ENCODE measurements at regions not wholly inside any gene's neighbourhood (a gene's known extent, or its start where the extent isn't known, plus 50 kb on each side); places are given as distances from the start of the nearest gene placed in this dataset.
"Not testable (repeated sequence)": the region's sequence is repeated elsewhere in the genome, so short reads cannot be mapped to it uniquely, and the experiment has no call there.

GRCh38 chr4:137957806-137958205, 284.3 kb downstream of the SLC7A11 start:
- no peak for DNase-seq (ENCODE audit: low read depth in 4 of 4, low spot score in 1 of 4)

GRCh38 chr4:137956256-137956655, 285.9 kb downstream of the SLC7A11 start:
- no peak for DNase-seq (ENCODE audit: low read depth in 4 of 4, low spot score in 1 of 4)

GRCh38 chr4:137955595-137955994, 286.6 kb downstream of the SLC7A11 start:
- DNase-seq (ENCODE audit: low read depth in 4 of 4, low spot score in 1 of 4): no peak

- no peak for DNase-seq (ENCODE audit: low read depth in 4 of 4, low spot score in 1 of 4)
Observed at GRCh38 chr4:137952116-137952515, 290.0 kb downstream of the SLC7A11 start.

- DNase-seq (ENCODE audit: low read depth in 4 of 4, low spot score in 1 of 4): no peak
Observed at GRCh38 chr4:137950286-137950685, 291.9 kb downstream of the SLC7A11 start.

- no peak for DNase-seq (ENCODE audit: low read depth in 4 of 4, low spot score in 1 of 4)
Observed at GRCh38 chr4:137949746-137950145, 292.4 kb downstream of the SLC7A11 start.

GRCh38 chr4:137946453-137947174, 295.5 kb downstream of the SLC7A11 start:
- no peak for DNase-seq (ENCODE audit: low read depth in 4 of 4, low spot score in 1 of 4)

- DNase-seq (ENCODE audit: low read depth in 4 of 4, low spot score in 1 of 4): not testable (repeated sequence)
Observed at GRCh38 chr4:137942815-137943214, 299.3 kb downstream of the SLC7A11 start.

GRCh38 chr4:137942015-137942515, 300.1 kb downstream of the SLC7A11 start:
- DNase-seq (ENCODE audit: low read depth in 4 of 4, low spot score in 1 of 4): not testable (repeated sequence)

GRCh38 chr4:137934911-137935310, 307.2 kb downstream of the SLC7A11 start:
- DNase-seq (ENCODE audit: low read depth in 4 of 4, low spot score in 1 of 4): no peak

- no peak for DNase-seq (ENCODE audit: low read depth in 4 of 4, low spot score in 1 of 4)
Observed at GRCh38 chr4:137934046-137934445, 308.1 kb downstream of the SLC7A11 start.

- no peak for DNase-seq (ENCODE audit: low read depth in 4 of 4, low spot score in 1 of 4)
Observed at GRCh38 chr4:137927972-137928371, 314.2 kb downstream of the SLC7A11 start.

- DNase-seq (ENCODE audit: low read depth in 4 of 4, low spot score in 1 of 4): no peak
Observed at GRCh38 chr4:137923494-137923893, 318.7 kb downstream of the SLC7A11 start.

- DNase-seq (ENCODE audit: low read depth in 4 of 4, low spot score in 1 of 4): no peak
Observed at GRCh38 chr4:137922721-137923120, 319.4 kb downstream of the SLC7A11 start.

GRCh38 chr4:137909529-137910309, 332.4 kb downstream of the SLC7A11 start:
- DNase-seq (ENCODE audit: low read depth in 4 of 4, low spot score in 1 of 4): no peak

GRCh38 chr4:137905930-137906329, 336.2 kb downstream of the SLC7A11 start:
- DNase-seq (ENCODE audit: low read depth in 4 of 4, low spot score in 1 of 4): no peak

- no peak for DNase-seq (ENCODE audit: low read depth in 4 of 4, low spot score in 1 of 4)
Observed at GRCh38 chr4:137901114-137901513, 341.0 kb downstream of the SLC7A11 start.

- DNase-seq (ENCODE audit: low read depth in 4 of 4, low spot score in 1 of 4): no peak
Observed at GRCh38 chr4:137896221-137896737, 345.9 kb downstream of the SLC7A11 start.

- DNase-seq (ENCODE audit: low read depth in 4 of 4, low spot score in 1 of 4): not testable (repeated sequence)
Observed at GRCh38 chr4:137895515-137895914, 346.6 kb downstream of the SLC7A11 start.

GRCh38 chr4:137892134-137892533, 350.0 kb downstream of the SLC7A11 start:
- DNase-seq (ENCODE audit: low read depth in 4 of 4, low spot score in 1 of 4): no peak

- no peak for DNase-seq (ENCODE audit: low read depth in 4 of 4, low spot score in 1 of 4)
Observed at GRCh38 chr4:137890812-137891211, 351.3 kb downstream of the SLC7A11 start.

- no peak for DNase-seq (ENCODE audit: low read depth in 4 of 4, low spot score in 1 of 4)
Observed at GRCh38 chr4:137881641-137882040, 349.3 kb upstream of the PCDH18 start.

Data from stimulated activated CD4-positive, alpha-beta T cell treated with anti-CD3 and anti-CD28 coated beads, Interleukin-1b, Interleukin-23, amount 100 ng/mL, for 24 hours (primary cell).